ENCODE measurements at regions not wholly inside any gene's neighbourhood (a gene's known extent, or its start where the extent isn't known, plus 50 kb on each side); places are given as distances from the start of the nearest gene placed in this dataset.

DNA sequence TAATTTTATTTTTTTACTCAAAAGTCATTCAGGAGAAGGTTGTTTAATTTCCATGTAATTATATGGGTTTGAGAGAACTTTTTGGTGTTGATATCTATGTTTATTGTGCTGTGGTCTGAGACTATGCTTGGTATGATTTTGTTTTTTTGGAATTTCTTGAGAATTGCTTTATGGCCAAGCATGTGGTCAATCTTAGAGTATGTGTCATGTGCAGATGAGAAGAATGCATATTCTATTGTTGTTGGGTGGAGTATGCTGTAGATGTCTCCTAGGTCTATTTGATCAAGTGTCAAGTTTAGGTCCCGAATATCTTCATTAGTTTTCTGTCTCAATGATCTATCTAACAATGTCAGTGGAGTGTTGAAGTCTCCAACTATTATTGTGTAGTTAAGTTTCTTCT, 134.9 kb downstream of the HMHB1 start:
- no peak overlapping the region for H3K4me3 ChIP-seq (ENCODE audit: low read depth, low read length)
- TF ChIP-seq, protein P1, sequence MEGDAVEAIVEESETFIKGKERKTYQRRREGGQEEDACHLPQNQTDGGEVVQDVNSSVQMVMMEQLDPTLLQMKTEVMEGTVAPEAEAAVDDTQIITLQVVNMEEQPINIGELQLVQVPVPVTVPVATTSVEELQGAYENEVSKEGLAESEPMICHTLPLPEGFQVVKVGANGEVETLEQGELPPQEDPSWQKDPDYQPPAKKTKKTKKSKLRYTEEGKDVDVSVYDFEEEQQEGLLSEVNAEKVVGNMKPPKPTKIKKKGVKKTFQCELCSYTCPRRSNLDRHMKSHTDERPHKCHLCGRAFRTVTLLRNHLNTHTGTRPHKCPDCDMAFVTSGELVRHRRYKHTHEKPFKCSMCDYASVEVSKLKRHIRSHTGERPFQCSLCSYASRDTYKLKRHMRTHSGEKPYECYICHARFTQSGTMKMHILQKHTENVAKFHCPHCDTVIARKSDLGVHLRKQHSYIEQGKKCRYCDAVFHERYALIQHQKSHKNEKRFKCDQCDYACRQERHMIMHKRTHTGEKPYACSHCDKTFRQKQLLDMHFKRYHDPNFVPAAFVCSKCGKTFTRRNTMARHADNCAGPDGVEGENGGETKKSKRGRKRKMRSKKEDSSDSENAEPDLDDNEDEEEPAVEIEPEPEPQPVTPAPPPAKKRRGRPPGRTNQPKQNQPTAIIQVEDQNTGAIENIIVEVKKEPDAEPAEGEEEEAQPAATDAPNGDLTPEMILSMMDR (IDR thresholded peaks at IDR 0.05; ENCODE audit: borderline replicate concordance, insufficient read depth, low read depth, low read length): no peak

DNA sequence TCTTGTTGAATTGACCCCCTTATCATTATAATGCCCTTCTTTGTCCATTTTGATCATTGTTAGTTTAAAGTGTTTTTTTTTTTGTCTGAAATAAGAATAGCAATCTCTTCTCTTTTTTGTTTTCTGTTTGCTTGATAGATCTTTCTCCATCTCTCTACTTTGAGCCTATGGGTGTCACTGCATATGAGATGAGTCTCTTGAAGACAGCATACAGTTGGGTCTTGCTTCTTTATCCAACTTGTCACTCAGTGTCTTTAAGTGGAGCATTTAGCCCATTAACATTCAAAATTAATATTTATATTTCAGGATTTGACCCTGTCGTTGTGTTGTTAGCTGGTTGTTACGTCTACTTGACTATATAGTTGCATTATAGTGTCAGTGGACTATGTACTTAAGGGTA, 135.4 kb downstream of the HMHB1 start:
- no peak overlapping the region for H3K4me3 ChIP-seq (ENCODE audit: low read depth, low read length)
- TF ChIP-seq, protein P1 (IDR thresholded peaks at IDR 0.05; ENCODE audit: borderline replicate concordance, insufficient read depth, low read depth, low read length): no peak

DNA sequence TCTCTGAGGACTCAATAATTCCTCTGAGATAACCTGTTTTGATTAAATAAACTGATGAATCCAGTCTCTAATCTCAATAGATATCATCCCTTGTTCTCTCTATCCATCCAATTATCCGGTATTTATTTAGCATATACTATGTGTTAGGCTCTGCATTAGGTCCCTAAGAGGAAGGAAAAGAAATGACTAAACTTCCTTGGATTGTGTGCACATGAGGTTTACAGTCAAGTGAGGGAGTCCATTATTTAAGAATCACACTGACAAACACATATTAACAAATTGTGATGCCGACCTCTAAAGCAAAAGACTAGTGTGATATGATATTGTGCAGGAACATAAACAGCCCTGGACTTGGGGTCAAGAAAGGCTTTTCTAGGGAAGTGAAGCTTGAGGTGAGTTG, 140.8 kb downstream of the HMHB1 start:
- H3K4me3 ChIP-seq (ENCODE audit: low read depth, low read length): no peak overlapping the region
- TF ChIP-seq, protein P1 (IDR thresholded peaks at IDR 0.05; ENCODE audit: borderline replicate concordance, insufficient read depth, low read depth, low read length): no peak

DNA sequence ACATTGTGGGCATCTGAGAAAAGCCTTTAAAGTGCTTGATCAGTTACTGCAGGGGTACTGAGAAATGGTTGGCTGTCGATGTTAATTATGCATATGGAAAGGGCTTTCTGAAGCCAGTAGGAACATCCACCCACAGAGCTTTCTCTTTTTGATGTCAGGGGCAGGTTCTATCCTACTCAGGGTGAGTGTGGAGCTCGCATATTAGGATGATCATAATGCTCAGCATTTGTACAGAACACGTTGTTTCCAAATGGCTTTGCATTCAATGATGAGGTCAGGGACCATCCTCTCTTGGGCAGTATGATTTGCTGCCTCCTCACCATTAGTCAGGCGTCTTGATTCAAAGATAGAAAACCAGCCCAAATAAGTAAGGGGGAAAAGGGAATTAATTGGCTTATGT, 141.9 kb downstream of the HMHB1 start:
- TF ChIP-seq, protein P1 (IDR thresholded peaks at IDR 0.05; ENCODE audit: borderline replicate concordance, insufficient read depth, low read depth, low read length): no peak
- no peak overlapping the region for H3K4me3 ChIP-seq (ENCODE audit: low read depth, low read length)

DNA sequence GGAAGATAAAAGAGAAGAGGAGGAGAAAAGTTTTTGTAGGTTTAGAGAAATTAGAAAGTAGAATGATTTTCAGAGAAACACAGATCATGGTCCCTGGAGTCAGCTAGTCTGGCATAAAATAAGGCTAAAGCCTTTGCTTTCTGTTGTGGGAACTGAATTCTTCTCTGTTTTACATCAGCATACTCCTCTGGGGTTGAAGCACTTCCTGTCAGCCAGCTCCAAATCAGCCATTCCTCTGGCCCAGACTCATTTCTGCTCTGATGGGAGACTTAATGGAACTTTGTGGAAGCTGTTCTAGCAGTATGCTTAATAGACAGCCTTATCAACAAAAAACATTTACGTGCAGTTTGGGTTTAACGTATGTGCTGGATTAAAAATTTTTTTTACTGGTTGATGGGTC, 143.2 kb downstream of the HMHB1 start:
- TF ChIP-seq, protein P1 (IDR thresholded peaks at IDR 0.05; ENCODE audit: borderline replicate concordance, insufficient read depth, low read depth, low read length): no peak

DNA sequence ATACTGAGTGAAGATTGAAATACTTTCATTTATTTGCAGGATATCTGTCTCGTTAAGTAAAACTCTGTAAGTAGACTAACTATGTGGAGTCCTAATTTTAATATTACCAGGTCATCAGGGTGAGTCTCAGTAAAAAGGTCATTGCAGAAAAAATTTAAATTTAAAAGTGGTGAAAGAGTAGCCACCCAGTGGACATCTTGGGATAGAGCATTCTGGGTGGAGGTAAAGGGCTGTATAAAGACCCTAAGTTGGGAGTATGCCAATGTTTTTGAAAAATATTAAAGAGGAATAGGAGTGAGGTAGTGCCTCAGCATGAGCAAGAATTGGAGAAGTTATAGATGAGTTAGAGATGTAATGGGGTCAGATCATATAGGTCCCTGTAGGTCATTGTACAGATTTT, 145.5 kb downstream of the HMHB1 start:
- TF ChIP-seq, protein P1 (IDR thresholded peaks at IDR 0.05; ENCODE audit: borderline replicate concordance, insufficient read depth, low read depth, low read length): peak; percentile 29; the same call in 1 of the 2 replicates

More for the DNA sequence above, 143.2 kb downstream of the HMHB1 start:
- no peak overlapping the region for H3K4me3 ChIP-seq (ENCODE audit: low read depth, low read length)

DNA sequence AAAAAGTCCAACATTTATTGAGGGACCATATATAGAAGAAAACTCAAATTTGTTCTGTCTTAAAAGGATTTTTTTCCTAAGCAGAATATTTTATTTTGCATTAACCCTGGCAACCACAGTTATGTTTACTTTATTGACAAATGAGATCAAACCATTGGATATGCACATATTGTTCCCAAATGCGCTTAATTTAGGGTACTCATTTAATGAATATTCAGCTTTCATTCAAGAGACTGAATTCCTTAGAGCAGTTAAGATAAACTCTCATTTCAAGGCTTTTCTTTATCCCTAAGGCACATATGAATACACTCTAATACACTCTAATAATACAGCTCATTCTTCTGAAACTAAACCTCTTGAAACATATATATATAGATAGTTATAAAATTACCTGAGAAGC, 150.2 kb downstream of the HMHB1 start:
- TF ChIP-seq, protein P1 (IDR thresholded peaks at IDR 0.05; ENCODE audit: borderline replicate concordance, insufficient read depth, low read depth, low read length): no peak
- H3K4me3 ChIP-seq (ENCODE audit: low read depth, low read length): no peak overlapping the region

More for the DNA sequence above, 145.5 kb downstream of the HMHB1 start:
- H3K4me3 ChIP-seq (ENCODE audit: low read depth, low read length): no peak overlapping the region

Data from GM12875 (cell line).